Fibroblast of lung (primary cell): ENCODE measurements at regions not wholly inside any gene's neighbourhood (a gene's known extent, or its start where the extent isn't known, plus 50 kb on each side); places are given as distances from the start of the nearest gene placed in this dataset.

Experiments used
- DNase-seq, 2 donors: peaks; one replicate each; pipeline versions ENCODE4 v3.0.0 to v3.0.0-alpha.2; 2010; ENCODE audit warnings: low read depth in 2 of 2
- H2AFZ ChIP-seq: 2 replicates; pipeline ENCODE4 v1.5.1; 2012; ENCODE audit warnings: low read length, control low read depth, inconsistent platforms
- H3K27ac ChIP-seq: 2 replicates; pipeline ENCODE4 v1.5.1; 2011; ENCODE audit warnings: low read length, control low read depth; ENCODE audit not compliant: insufficient read depth
- H3K27me3 ChIP-seq: 2 replicates; pipeline ENCODE4 v1.5.1; 2011; ENCODE audit warnings: mild to moderate bottlenecking, low read length; ENCODE audit not compliant: control insufficient read depth, insufficient read depth
- H3K36me3 ChIP-seq: 2 replicates; pipeline ENCODE4 v1.5.1; 2011; ENCODE audit warnings: low read length; ENCODE audit not compliant: control insufficient read depth, insufficient read depth
- H3K4me1 ChIP-seq: 2 replicates; pipeline ENCODE4 v1.5.1; 2011; ENCODE audit warnings: low read length; ENCODE audit not compliant: control insufficient read depth, insufficient read depth; ENCODE audit errors: extremely low read depth
- H3K4me2 ChIP-seq: 2 replicates; pipeline ENCODE4 v1.5.1; 2011; ENCODE audit warnings: low read length, control low read depth; ENCODE audit not compliant: insufficient read depth; ENCODE audit errors: extremely low read depth
- H3K4me3 ChIP-seq, 4 experiments: fragments of 200-600 bp in 1 of 4; sonication (generic) in 1 of 4; replicated peaks in 1 of 4; 2 replicates each; pipeline ENCODE4 v1.5.1; 2011 to 2016; ENCODE audit warnings: low read length in 4 of 4, low read depth in 3 of 4, mild to moderate bottlenecking in 3 of 4, control low read depth in 2 of 4, inconsistent platforms in 1 of 4, mixed read lengths in 1 of 4; ENCODE audit not compliant: insufficient read depth in 1 of 4; ENCODE audit errors: control extremely low read depth in 1 of 4
- H3K79me2 ChIP-seq: 2 replicates; pipeline ENCODE4 v1.5.1; 2012; ENCODE audit warnings: mild to moderate bottlenecking, low read length, inconsistent platforms; ENCODE audit not compliant: control insufficient read depth, insufficient read depth
- H3K9ac ChIP-seq: 2 replicates; pipeline ENCODE4 v1.5.1; 2011; ENCODE audit warnings: mild to moderate bottlenecking, low read length, control low read depth; ENCODE audit not compliant: insufficient read depth
- H3K9me3 ChIP-seq: 2 replicates; pipeline ENCODE4 v1.5.1; 2012; ENCODE audit warnings: low read depth, low read length; ENCODE audit not compliant: control insufficient read depth, insufficient read depth
- H4K20me1 ChIP-seq: 2 replicates; pipeline ENCODE4 v1.5.1; 2011; ENCODE audit warnings: low read length; ENCODE audit not compliant: control insufficient read depth, insufficient read depth; ENCODE audit errors: extremely low read depth
- CTCF ChIP-seq, 2 donors: IDR thresholded peaks in 1 of 2; conservative IDR thresholded peaks in 1 of 2; 1 replicate in 1 of 2; 2 replicates in 1 of 2; pipeline ENCODE4 v1.5.1; 2011 to 2012; ENCODE audit warnings: low read length in 2 of 2, control low read depth in 1 of 2, inconsistent platforms in 1 of 2, low read depth in 1 of 2, mild to moderate bottlenecking in 1 of 2
- EZH2 ChIP-seq: IDR thresholded peaks from 2 replicates; pipeline ENCODE4 v1.5.1; 2012; ENCODE audit warnings: low read length, control low read depth, mild to moderate bottlenecking; ENCODE audit errors: missing control alignments

GRCh38 chr10:128549101-128549608, 422.9 kb upstream of the MKI67 start:
- no peaks in the 10 kb centered on the region for H3K36me3 ChIP-seq
- no peaks in the 10 kb centered on the region for H3K9me3 ChIP-seq
- no peaks in the 10 kb centered on the region for H3K27me3 ChIP-seq
- DNase-seq, result no peak
- no peaks in the 10 kb centered on the region for H3K79me2 ChIP-seq
- H3K9ac ChIP-seq, result no peak overlapping the region
- H3K4me2 ChIP-seq, result no peak overlapping the region
- H3K27ac ChIP-seq, result no peak overlapping the region
- H3K4me3 ChIP-seq, result no peak overlapping the region
- no peaks in the 10 kb centered on the region for H3K4me1 ChIP-seq
- no peak overlapping the region for H2AFZ ChIP-seq
- H4K20me1 ChIP-seq, result no peaks in the 10 kb centered on the region
- TF ChIP-seq CTCF (conservative IDR thresholded peaks at IDR 0.05 in 1 of 2, IDR thresholded peaks at IDR 0.05 in 1 of 2; ENCODE audit: low read depth in 1 of 2, low read length in 2 of 2) (no peak), EZH2 (no peak)

- no peak overlapping the region for H3K9ac ChIP-seq
- no peaks in the 10 kb centered on the region for H3K4me1 ChIP-seq
- no peaks in the 10 kb centered on the region for H3K27me3 ChIP-seq
- no peaks in the 10 kb centered on the region for H3K79me2 ChIP-seq
- no peaks in the 10 kb centered on the region for H4K20me1 ChIP-seq
- no peak overlapping the region for H3K4me2 ChIP-seq
- H2AFZ ChIP-seq, result no peak overlapping the region
- no peak for TF ChIP-seq CTCF (conservative IDR thresholded peaks at IDR 0.05 in 1 of 2, IDR thresholded peaks at IDR 0.05 in 1 of 2; ENCODE audit: low read depth in 1 of 2, low read length in 2 of 2)
- no peak for TF ChIP-seq EZH2
- DNase-seq, result no peak
- H3K9me3 ChIP-seq, result no peaks in the 10 kb centered on the region
- no peak overlapping the region for H3K27ac ChIP-seq
- no peaks in the 10 kb centered on the region for H3K36me3 ChIP-seq
- no peak overlapping the region for H3K4me3 ChIP-seq
Measured at GRCh38 chr10:128550045-128550444, 423.8 kb upstream of the MKI67 start.

GRCh38 chr10:128551475-128551874, 425.3 kb upstream of the MKI67 start:
- H2AFZ ChIP-seq, result no peak overlapping the region
- H3K79me2 ChIP-seq, result no peaks in the 10 kb centered on the region
- no peak overlapping the region for H3K27ac ChIP-seq
- H3K9me3 ChIP-seq, result no peaks in the 10 kb centered on the region
- H3K4me2 ChIP-seq, result no peak overlapping the region
- no peak overlapping the region for H3K9ac ChIP-seq
- no peaks in the 10 kb centered on the region for H4K20me1 ChIP-seq
- no peak for DNase-seq
- no peak overlapping the region for H3K4me3 ChIP-seq
- H3K36me3 ChIP-seq, result no peaks in the 10 kb centered on the region
- TF ChIP-seq EZH2 (no peak), CTCF (conservative IDR thresholded peaks at IDR 0.05 in 1 of 2, IDR thresholded peaks at IDR 0.05 in 1 of 2; ENCODE audit: low read depth in 1 of 2, low read length in 2 of 2) (no peak)
- H3K4me1 ChIP-seq, result no peaks in the 10 kb centered on the region
- H3K27me3 ChIP-seq, result no peaks in the 10 kb centered on the region
